GM19239 (cell line): ENCODE measurements at regions not wholly inside any gene's neighbourhood (a gene's known extent, or its start where the extent isn't known, plus 50 kb on each side); places are given as distances from the start of the nearest gene placed in this dataset.

Experiments
- DNase-seq: peaks from one replicate; pipeline ENCODE4 v3.0.0; 2011; ENCODE audit warnings: low spot score; ENCODE audit not compliant: insufficient read length
- FAIRE-seq: peaks from 2 replicates; lab custom pipeline; 2011; peaks lifted over from hg19 to GRCh38; lab: Jason Lieb, UNC

- FAIRE-seq: no peak
- no peak for DNase-seq
Measured at GRCh38 chr13:91264484-91264883, 83.0 kb upstream of the MIR17HG start.

- DNase-seq (no peak), FAIRE-seq (no peak)
Measured at GRCh38 chr13:91269237-91269636, 78.2 kb upstream of the MIR17HG start.

GRCh38 chr13:91270031-91270430, 77.5 kb upstream of the MIR17HG start:
- no peak for DNase-seq
- no peak for FAIRE-seq

- no peak for DNase-seq
- no peak for FAIRE-seq
Measured at GRCh38 chr13:91272235-91272777, 75.2 kb upstream of the MIR17HG start.

- no peak for DNase-seq
- no peak for FAIRE-seq
Measured at GRCh38 chr13:91273675-91274074, 73.8 kb upstream of the MIR17HG start.

- DNase-seq (no peak), FAIRE-seq (no peak)
Measured at GRCh38 chr13:91277013-91277676, 70.3 kb upstream of the MIR17HG start.

GRCh38 chr13:91278291-91278690, 69.2 kb upstream of the MIR17HG start:
- DNase-seq: no peak
- no peak for FAIRE-seq

- DNase-seq (no peak), FAIRE-seq (no peak)
Measured at GRCh38 chr13:91278888-91279287, 68.6 kb upstream of the MIR17HG start.

GRCh38 chr13:91280801-91281200, 66.7 kb upstream of the MIR17HG start:
- DNase-seq: no peak

GRCh38 chr13:91284335-91284734, 63.2 kb upstream of the MIR17HG start:
- DNase-seq: no peak
- no peak for FAIRE-seq

More at GRCh38 chr13:91280801-91281200, 66.7 kb upstream of the MIR17HG start:
- no peak for FAIRE-seq

- FAIRE-seq (peak; percentile 40), DNase-seq (no peak)
Measured at GRCh38 chr13:91286317-91286716, 61.2 kb upstream of the MIR17HG start.

- DNase-seq: no peak
- no peak for FAIRE-seq
Measured at GRCh38 chr13:91291078-91291477, 56.4 kb upstream of the MIR17HG start.

GRCh38 chr13:91292630-91293221, 54.8 kb upstream of the MIR17HG start:
- FAIRE-seq (no peak), DNase-seq (no peak)

- FAIRE-seq: no peak
- DNase-seq: no peak
Measured at GRCh38 chr13:91295712-91296410, 51.6 kb upstream of the MIR17HG start.

- DNase-seq: no peak
- FAIRE-seq: no peak
Measured at GRCh38 chr13:91297503-91297902, 50.0 kb upstream of the MIR17HG start.
